CD8-positive, alpha-beta memory T cell (primary cell): ENCODE measurements at regions not wholly inside any gene's neighbourhood (a gene's known extent, or its start where the extent isn't known, plus 50 kb on each side); places are given as distances from the start of the nearest gene placed in this dataset.

Experiments used
- CTCF ChIA-PET: fragments of 350-600 bp; sonication (Branson Sonifier 250); formaldehyde crosslinking; loops from one replicate; lab custom pipeline; 2021; ENCODE audit warnings: antibody characterized with exemption; lab: Charles Lee
- POLR2A ChIA-PET: fragments of 350-600 bp; sonication (Branson Sonifier 250); formaldehyde crosslinking; loops from one replicate; lab custom pipeline; 2021; ENCODE audit warnings: antibody characterized with exemption; lab: Charles Lee
- DNase-seq, 5 donors: peaks; one replicate each; pipeline versions ENCODE4 v3.0.0 to v3.0.0-alpha.2; 2020 to 2022; ENCODE audit warnings: mixed read lengths in 1 of 5
- H3K27ac ChIP-seq: one replicate; pipeline ENCODE4 v1.7.0; 2013; ENCODE audit warnings: low read depth, mild to moderate bottlenecking, low read length, moderate library complexity
- H3K27me3 ChIP-seq: 2 replicates; pipeline ENCODE4 v1.7.0; 2013; ENCODE audit warnings: low read length, mild to moderate bottlenecking; ENCODE audit not compliant: insufficient read depth, poor library complexity, severe bottlenecking
- H3K36me3 ChIP-seq: 2 replicates; pipeline ENCODE4 v1.7.0; 2013; ENCODE audit warnings: mild to moderate bottlenecking, low read length, moderate library complexity; ENCODE audit not compliant: insufficient read depth
- H3K4me1 ChIP-seq: 2 replicates; pipeline ENCODE4 v1.7.0; 2013; ENCODE audit warnings: mild to moderate bottlenecking, low read length, moderate library complexity; ENCODE audit not compliant: insufficient read depth
- H3K4me3 ChIP-seq: 2 replicates; pipeline ENCODE4 v1.7.0; 2013; ENCODE audit warnings: mild to moderate bottlenecking, low read length
- H3K9me3 ChIP-seq: 2 replicates; pipeline ENCODE4 v1.7.0; 2013; ENCODE audit warnings: mild to moderate bottlenecking, low read length
- H3K27ac Mint-ChIP-seq, 8 donors: one replicate each; pipeline ENCODE4 v1.8.0; 2020 to 2021; ENCODE audit warnings: mixed read lengths in 8 of 8, mild to moderate bottlenecking in 6 of 8, inconsistent platforms in 3 of 8, moderate library complexity in 3 of 8
- H3K27me3 Mint-ChIP-seq, 2 donors: one replicate each; pipeline ENCODE4 v1.8.0; 2020 to 2021; ENCODE audit warnings: mixed read lengths in 2 of 2, mild to moderate bottlenecking in 1 of 2, moderate library complexity in 1 of 2
- H3K36me3 Mint-ChIP-seq, 3 donors: one replicate each; pipeline ENCODE4 v1.8.0; 2020 to 2021; ENCODE audit warnings: mixed read lengths in 3 of 3, inconsistent platforms in 1 of 3, mild to moderate bottlenecking in 1 of 3
- H3K4me1 Mint-ChIP-seq, 3 donors: one replicate each; pipeline ENCODE4 v1.8.0; 2020 to 2021; ENCODE audit warnings: mixed read lengths in 3 of 3, inconsistent platforms in 1 of 3, mild to moderate bottlenecking in 1 of 3
- H3K4me3 Mint-ChIP-seq, 7 donors: one replicate each; pipeline ENCODE4 v1.8.0; 2020 to 2021; ENCODE audit warnings: mixed read lengths in 7 of 7, mild to moderate bottlenecking in 6 of 7, moderate library complexity in 4 of 7, inconsistent platforms in 2 of 7
- H3K9me3 Mint-ChIP-seq, 5 donors: one replicate each; pipeline ENCODE4 v1.8.0; 2020 to 2022; ENCODE audit warnings: mixed read lengths in 5 of 5, mild to moderate bottlenecking in 3 of 5, moderate library complexity in 2 of 5, inconsistent platforms in 1 of 5

GRCh38 chr13:62336507-62336906, 920.9 kb upstream of the PCDH20 start:
- POLR2A ChIA-PET = no interaction called here
- Mint-ChIP-seq H3K27ac (no peak overlapping the region), H3K27me3 (no peaks in the 10 kb centered on the region), H3K4me3 (no peak overlapping the region), H3K36me3 (no peaks in the 10 kb centered on the region), H3K9me3 (peaks cover 0 to 18% (median 7%) of the 10 kb centered on the region in 5 donors), H3K4me1 (no peaks in the 10 kb centered on the region)
- CTCF ChIA-PET = no interaction called here
- H3K27me3 ChIP-seq = no peaks in the 10 kb centered on the region
- DNase-seq = no peak
- H3K36me3 ChIP-seq = no peaks in the 10 kb centered on the region
- H3K4me1 ChIP-seq = no peaks in the 10 kb centered on the region
- H3K4me3 ChIP-seq = no peak overlapping the region
- no peaks in the 10 kb centered on the region for H3K9me3 ChIP-seq
- no peak overlapping the region for H3K27ac ChIP-seq

- POLR2A ChIA-PET = no interaction called here
- Mint-ChIP-seq H3K4me1 (no peaks in the 10 kb centered on the region), H3K27ac (no peak overlapping the region), H3K9me3 (peaks cover 0 to 26% (median 10%) of the 10 kb centered on the region in 5 donors), H3K4me3 (no peak overlapping the region), H3K27me3 (no peaks in the 10 kb centered on the region), H3K36me3 (no peaks in the 10 kb centered on the region)
- no peaks in the 10 kb centered on the region for H3K9me3 ChIP-seq
- no peak overlapping the region for H3K27ac ChIP-seq
- DNase-seq = no peak
- H3K4me1 ChIP-seq = no peaks in the 10 kb centered on the region
- no peaks in the 10 kb centered on the region for H3K36me3 ChIP-seq
- CTCF ChIA-PET = no interaction called here
- H3K4me3 ChIP-seq = no peak overlapping the region
- H3K27me3 ChIP-seq = no peaks in the 10 kb centered on the region
Observed at GRCh38 chr13:62333466-62333865, 917.8 kb upstream of the PCDH20 start.

GRCh38 chr13:62331384-62331783, 915.7 kb upstream of the PCDH20 start:
- DNase-seq = no peak
- Mint-ChIP-seq H3K4me1 (no peaks in the 10 kb centered on the region), H3K27me3 (no peaks in the 10 kb centered on the region), H3K36me3 (no peaks in the 10 kb centered on the region), H3K27ac (no peak overlapping the region), H3K4me3 (no peak overlapping the region), H3K9me3 (peaks cover 3 to 29% (median 18%) of the 10 kb centered on the region in 5 donors)
- Histone ChIP-seq H3K4me3 (no peak overlapping the region), H3K27me3 (no peaks in the 10 kb centered on the region), H3K9me3 (no peaks in the 10 kb centered on the region), H3K36me3 (no peaks in the 10 kb centered on the region), H3K4me1 (no peaks in the 10 kb centered on the region), H3K27ac (no peak overlapping the region)
- ChIA-PET CTCF (no interaction called here), POLR2A (no interaction called here)

- Histone ChIP-seq H3K27ac (no peak overlapping the region), H3K4me3 (no peak overlapping the region), H3K36me3 (no peaks in the 10 kb centered on the region), H3K4me1 (no peaks in the 10 kb centered on the region), H3K9me3 (no peaks in the 10 kb centered on the region), H3K27me3 (no peaks in the 10 kb centered on the region)
- CTCF ChIA-PET = no interaction called here
- peaks cover 3 to 16% (median 8%) of the 10 kb centered on the region in 5 donors for H3K9me3 Mint-ChIP-seq
- H3K36me3 Mint-ChIP-seq = no peaks in the 10 kb centered on the region
- no peak overlapping the region for H3K27ac Mint-ChIP-seq
- H3K4me1 Mint-ChIP-seq = no peaks in the 10 kb centered on the region
- no peaks in the 10 kb centered on the region for H3K27me3 Mint-ChIP-seq
- no peak overlapping the region for H3K4me3 Mint-ChIP-seq
- POLR2A ChIA-PET = no interaction called here
- DNase-seq = no peak
Observed at GRCh38 chr13:62327367-62327766, 911.7 kb upstream of the PCDH20 start.

GRCh38 chr13:62324842-62325241, 909.2 kb upstream of the PCDH20 start:
- H3K36me3 ChIP-seq = no peaks in the 10 kb centered on the region
- H3K4me3 Mint-ChIP-seq = no peak overlapping the region

GRCh38 chr13:62321895-62322294, 906.2 kb upstream of the PCDH20 start:
- Mint-ChIP-seq H3K27ac (no peak overlapping the region), H3K4me1 (no peaks in the 10 kb centered on the region), H3K9me3 (peaks cover 0 to 3% (median under 1%) of the 10 kb centered on the region in 5 donors), H3K27me3 (no peaks in the 10 kb centered on the region), H3K36me3 (no peaks in the 10 kb centered on the region), H3K4me3 (no peak overlapping the region)
- CTCF ChIA-PET = no interaction called here
- Histone ChIP-seq H3K4me1 (no peaks in the 10 kb centered on the region), H3K36me3 (no peaks in the 10 kb centered on the region), H3K27me3 (no peaks in the 10 kb centered on the region), H3K27ac (no peak overlapping the region), H3K9me3 (no peaks in the 10 kb centered on the region), H3K4me3 (no peak overlapping the region)
- no peak for DNase-seq
- POLR2A ChIA-PET = no interaction called here

More at GRCh38 chr13:62324842-62325241, 909.2 kb upstream of the PCDH20 start:
- DNase-seq = no peak
- Histone ChIP-seq H3K27me3 (no peaks in the 10 kb centered on the region), H3K4me3 (no peak overlapping the region), H3K4me1 (no peaks in the 10 kb centered on the region), H3K9me3 (no peaks in the 10 kb centered on the region), H3K27ac (no peak overlapping the region)
- Mint-ChIP-seq H3K4me1 (no peaks in the 10 kb centered on the region), H3K27me3 (no peaks in the 10 kb centered on the region), H3K9me3 (peaks cover 3 to 8% (median 5%) of the 10 kb centered on the region in 5 donors), H3K27ac (no peak overlapping the region), H3K36me3 (no peaks in the 10 kb centered on the region)
- ChIA-PET POLR2A (no interaction called here), CTCF (no interaction called here)

- Mint-ChIP-seq H3K9me3 (peaks cover 0 to 4% (median 2%) of the 10 kb centered on the region in 5 donors), H3K36me3 (no peaks in the 10 kb centered on the region), H3K4me1 (no peaks in the 10 kb centered on the region), H3K27me3 (no peaks in the 10 kb centered on the region), H3K27ac (no peak overlapping the region), H3K4me3 (no peak overlapping the region)
- Histone ChIP-seq H3K36me3 (no peaks in the 10 kb centered on the region), H3K4me3 (no peak overlapping the region), H3K4me1 (no peaks in the 10 kb centered on the region), H3K27me3 (no peaks in the 10 kb centered on the region), H3K9me3 (no peaks in the 10 kb centered on the region), H3K27ac (no peak overlapping the region)
- ChIA-PET POLR2A (no interaction called here), CTCF (no interaction called here)
- DNase-seq = no peak
Observed at GRCh38 chr13:62321139-62321538, 905.5 kb upstream of the PCDH20 start.

GRCh38 chr13:62320129-62321108, 904.8 kb upstream of the PCDH20 start:
- H3K4me1 ChIP-seq = no peaks in the 10 kb centered on the region
- POLR2A ChIA-PET = no interaction called here

More at GRCh38 chr13:62320129-62321108, 904.8 kb upstream of the PCDH20 start:
- H3K27ac ChIP-seq = no peak overlapping the region
- no peaks in the 10 kb centered on the region for H3K9me3 ChIP-seq
- DNase-seq = no peak
- Mint-ChIP-seq H3K36me3 (no peaks in the 10 kb centered on the region), H3K9me3 (peaks cover 0 to 4% (median 0%) of the 10 kb centered on the region in 5 donors), H3K27ac (no peak overlapping the region), H3K27me3 (no peaks in the 10 kb centered on the region), H3K4me3 (no peak overlapping the region), H3K4me1 (no peaks in the 10 kb centered on the region)
- no peaks in the 10 kb centered on the region for H3K36me3 ChIP-seq
- H3K4me3 ChIP-seq = no peak overlapping the region
- no peaks in the 10 kb centered on the region for H3K27me3 ChIP-seq
- CTCF ChIA-PET = no interaction called here
